GM12892 (cell line): ENCODE measurements at regions not wholly inside any gene's neighbourhood (a gene's known extent, or its start where the extent isn't known, plus 50 kb on each side); places are given as distances from the start of the nearest gene placed in this dataset.

Source experiments
- POLR2A ChIP-seq: IDR thresholded peaks from 2 replicates; pipeline ENCODE4 v1.6.1; 2011; ENCODE audit warnings: low read depth, low read length, control low read depth
- POLR2AphosphoS5 ChIP-seq: IDR thresholded peaks from 2 replicates; pipeline ENCODE4 v1.6.1; 2011; ENCODE audit warnings: low read depth, low read length, control low read depth

GRCh38 chr7:115827305-115828045, 203.1 kb downstream of the TFEC start:
- TF ChIP-seq POLR2AphosphoS5 (no peak), POLR2A (no peak)
